ENCODE measurements at regions not wholly inside any gene's neighbourhood (a gene's known extent, or its start where the extent isn't known, plus 50 kb on each side); places are given as distances from the start of the nearest gene placed in this dataset.

DNA sequence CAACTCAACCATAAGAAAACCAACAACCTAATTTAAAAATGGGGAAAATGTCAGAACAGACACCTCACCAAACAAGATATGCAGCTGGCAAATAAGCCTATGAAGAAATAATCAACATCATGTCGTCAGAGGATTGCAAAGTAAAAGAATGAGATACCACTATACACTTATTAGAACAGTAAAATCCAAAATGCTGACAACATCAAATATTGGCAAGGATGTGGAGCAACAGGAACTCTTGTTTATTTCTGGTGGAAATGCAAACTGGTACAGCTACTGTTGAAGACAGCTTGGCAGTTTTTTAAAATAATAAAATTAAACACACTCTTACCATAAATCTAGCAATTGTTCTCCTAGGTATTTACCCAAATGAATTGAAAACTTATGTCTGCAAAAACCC lies 140.7 kb upstream of the B3GAT1 start:
- TF ChIP-seq, protein P1, sequence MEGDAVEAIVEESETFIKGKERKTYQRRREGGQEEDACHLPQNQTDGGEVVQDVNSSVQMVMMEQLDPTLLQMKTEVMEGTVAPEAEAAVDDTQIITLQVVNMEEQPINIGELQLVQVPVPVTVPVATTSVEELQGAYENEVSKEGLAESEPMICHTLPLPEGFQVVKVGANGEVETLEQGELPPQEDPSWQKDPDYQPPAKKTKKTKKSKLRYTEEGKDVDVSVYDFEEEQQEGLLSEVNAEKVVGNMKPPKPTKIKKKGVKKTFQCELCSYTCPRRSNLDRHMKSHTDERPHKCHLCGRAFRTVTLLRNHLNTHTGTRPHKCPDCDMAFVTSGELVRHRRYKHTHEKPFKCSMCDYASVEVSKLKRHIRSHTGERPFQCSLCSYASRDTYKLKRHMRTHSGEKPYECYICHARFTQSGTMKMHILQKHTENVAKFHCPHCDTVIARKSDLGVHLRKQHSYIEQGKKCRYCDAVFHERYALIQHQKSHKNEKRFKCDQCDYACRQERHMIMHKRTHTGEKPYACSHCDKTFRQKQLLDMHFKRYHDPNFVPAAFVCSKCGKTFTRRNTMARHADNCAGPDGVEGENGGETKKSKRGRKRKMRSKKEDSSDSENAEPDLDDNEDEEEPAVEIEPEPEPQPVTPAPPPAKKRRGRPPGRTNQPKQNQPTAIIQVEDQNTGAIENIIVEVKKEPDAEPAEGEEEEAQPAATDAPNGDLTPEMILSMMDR (IDR thresholded peaks at IDR 0.05; ENCODE audit: low read depth, low read length, missing control alignments): no peak
- H3K4me3 ChIP-seq (replicated peaks; ENCODE audit: low read depth, low read length): no peak overlapping the region
- no peak for DNase-seq (ENCODE audit: extremely low read depth, low read depth)

DNA sequence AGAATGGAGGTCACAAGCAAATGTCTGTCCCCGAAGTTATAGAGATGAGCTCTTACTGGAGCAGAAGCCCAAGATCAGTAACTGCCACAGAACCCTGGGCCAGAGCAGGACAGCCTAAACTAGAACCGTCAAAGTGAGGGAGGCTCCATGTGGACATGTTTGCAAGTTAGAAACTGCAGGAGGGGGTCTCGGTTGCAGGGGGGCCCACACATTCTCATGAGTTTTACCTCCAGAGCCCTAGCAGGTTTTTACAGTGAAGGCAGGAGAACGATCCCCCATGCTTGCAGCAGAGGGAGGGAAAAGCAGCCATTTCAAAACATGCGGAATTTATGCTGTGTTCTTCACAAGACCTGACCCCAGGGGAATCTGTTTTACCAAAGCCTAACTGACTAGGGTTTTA lies 133.5 kb upstream of the B3GAT1 start:
- no peak overlapping the region for H3K4me3 ChIP-seq (replicated peaks; ENCODE audit: low read depth, low read length)
- no peak for DNase-seq (ENCODE audit: extremely low read depth, low read depth)
- TF ChIP-seq, protein P1 (IDR thresholded peaks at IDR 0.05; ENCODE audit: low read depth, low read length, missing control alignments): no peak

- TF ChIP-seq, protein P1 (IDR thresholded peaks at IDR 0.05; ENCODE audit: low read depth, low read length, missing control alignments): no peak
- no peak overlapping the region for H3K4me3 ChIP-seq (replicated peaks; ENCODE audit: low read depth, low read length)
- no peak for DNase-seq (ENCODE audit: extremely low read depth, low read depth)
Measured at GRCh38 chr11:134544095-134544815, 132.2 kb upstream of the B3GAT1 start.

GRCh38 chr11:134543645-134544044 lies 131.6 kb upstream of the B3GAT1 start:
- DNase-seq (ENCODE audit: extremely low read depth, low read depth): no peak
- TF ChIP-seq, protein P1 (IDR thresholded peaks at IDR 0.05; ENCODE audit: low read depth, low read length, missing control alignments): no peak
- H3K4me3 ChIP-seq (replicated peaks; ENCODE audit: low read depth, low read length): no peak overlapping the region

DNA sequence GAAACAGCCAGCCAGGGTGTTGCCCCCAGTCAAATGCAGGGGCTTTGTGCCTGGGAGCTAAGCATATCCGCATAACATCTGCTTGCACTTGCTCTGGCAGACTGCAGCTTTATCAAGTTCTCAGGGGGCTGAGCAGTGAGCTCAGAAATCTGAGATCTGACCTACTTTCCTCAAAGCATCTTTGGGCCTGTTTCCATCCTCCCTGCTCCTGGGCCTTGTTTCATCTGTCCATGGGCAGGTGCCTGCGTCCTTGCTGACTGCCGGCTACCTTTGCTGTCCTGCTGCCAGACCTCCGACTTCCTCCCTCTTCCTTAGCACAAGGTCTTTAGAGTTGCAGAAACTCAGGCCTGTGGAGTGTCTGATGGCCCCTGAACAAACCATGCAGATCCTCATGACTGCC lies 131.2 kb upstream of the B3GAT1 start:
- no peak overlapping the region for H3K4me3 ChIP-seq (replicated peaks; ENCODE audit: low read depth, low read length)
- DNase-seq (ENCODE audit: extremely low read depth, low read depth): no peak
- TF ChIP-seq, protein P1 (IDR thresholded peaks at IDR 0.05; ENCODE audit: low read depth, low read length, missing control alignments): no peak

- TF ChIP-seq, protein P1 (IDR thresholded peaks at IDR 0.05; ENCODE audit: low read depth, low read length, missing control alignments): no peak
- no peak for DNase-seq (ENCODE audit: extremely low read depth, low read depth)
- no peak overlapping the region for H3K4me3 ChIP-seq (replicated peaks; ENCODE audit: low read depth, low read length)
Measured at GRCh38 chr11:134542401-134543165, 130.5 kb upstream of the B3GAT1 start.

Data from HFF-Myc (cell line).